Testis (tissue), 2 donors: ENCODE measurements at regions not wholly inside any gene's neighbourhood (a gene's known extent, or its start where the extent isn't known, plus 50 kb on each side); places are given as distances from the start of the nearest gene placed in this dataset.

Experiments
- DNase-seq: peaks from one replicate; pipeline ENCODE4 v3.0.0-alpha.2; 2019
- H3K27ac ChIP-seq, 2 donors: fragments of 200-600 bp; sonication (generic); one replicate each; pipeline ENCODE4 v1.5.1; 2019
- H3K27me3 ChIP-seq: fragments of 200-600 bp; sonication (generic); one replicate; pipeline ENCODE4 v1.5.1; 2019
- H3K36me3 ChIP-seq: fragments of 200-600 bp; sonication (generic); one replicate; pipeline ENCODE4 v1.5.1; 2017; ENCODE audit warnings: low read depth; ENCODE audit errors: missing control alignments
- H3K4me1 ChIP-seq: fragments of 200-600 bp; sonication (generic); one replicate; pipeline ENCODE4 v1.5.1; 2019
- H3K4me3 ChIP-seq, 2 donors: fragments of 200-600 bp; sonication (generic); one replicate each; pipeline ENCODE4 v1.5.1; 2017 to 2019
- H3K9me3 ChIP-seq: fragments of 200-600 bp; sonication (generic); one replicate; pipeline ENCODE4 v1.5.1; 2017
- POLR2A ChIP-seq: fragments of 450-650 bp; IDR thresholded peaks from one replicate; pipeline ENCODE4 v1.6.1; 2017; ENCODE audit warnings: antibody characterized with exemption, mild to moderate bottlenecking, moderate library complexity
- WGBS, 2 donors: methylation state at CpG; one replicate each; pipeline ENCODE4 v1.1.5; 2018; 5-methylcytosine and 5-hydroxymethylcytosine counted together
- intact Hi-C: fragments of 100-400 bp; cut with DNase I; formaldehyde crosslinking; loops from one replicate; pipeline ENCODE4 v1.15.1; 2023; ENCODE audit warnings: low total_unique reads
- TF ChIP-seq, protein P1 (sequence below), 3 experiments: fragments of 450-650 bp in 2 of 3; fragments of 200-600 bp in 1 of 3; sonication (generic) in 1 of 3; IDR thresholded peaks; one replicate each; pipeline ENCODE4 v1.5.1; 2016 to 2019; ENCODE audit warnings: antibody characterized with exemption in 3 of 3, mild to moderate bottlenecking in 2 of 3, moderate library complexity in 1 of 3

DNA sequence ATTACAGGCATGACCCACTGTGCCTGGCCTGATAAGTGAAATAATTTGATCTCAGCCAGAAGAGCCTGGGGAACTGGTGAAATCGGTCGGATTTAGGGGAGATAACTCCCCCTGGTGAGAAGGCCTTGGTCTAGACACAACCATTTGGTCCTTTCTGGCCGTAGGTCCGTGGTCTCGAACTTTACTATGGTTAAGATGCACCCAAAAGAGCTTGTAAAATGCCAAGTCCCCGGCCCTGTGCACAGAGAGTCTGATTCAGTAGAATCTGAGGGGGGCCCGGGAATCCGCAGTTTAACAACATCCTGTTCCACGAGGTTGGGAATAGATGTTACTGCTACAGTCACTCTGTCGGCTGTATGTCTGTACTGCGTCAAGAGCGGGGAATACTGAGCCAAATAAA is 140.7 kb downstream of the C9orf50 start:
- WGBS, 2 donors, result 57 to 59% methylated on average over 10 to 12 of the region's 12 CpGs
- intact Hi-C loops, result loop anchor here (10.0 kb wide), 1 partner anchor 335 kb away; no protein-coding TSS in a partner anchor

DNA sequence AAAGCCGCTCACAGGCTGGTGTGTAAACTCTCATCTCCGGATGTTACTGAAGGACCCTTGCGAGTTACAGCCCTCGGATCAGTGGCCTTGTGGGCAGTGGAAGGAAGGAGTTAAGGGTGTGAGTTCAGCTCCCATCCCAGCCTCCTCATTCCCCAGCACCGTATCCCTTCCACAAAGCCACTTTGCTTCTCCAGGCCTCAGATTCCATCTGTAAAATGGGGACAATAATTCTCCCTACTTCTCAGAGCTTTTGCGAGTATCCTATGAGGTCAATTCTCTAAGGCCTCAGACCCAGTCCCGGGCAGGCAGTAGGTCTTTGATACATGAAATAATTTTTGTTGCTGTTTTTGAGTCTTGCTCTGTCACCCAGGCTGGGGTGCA is 141.3 kb downstream of the C9orf50 start:
- H3K4me1 ChIP-seq, result peaks cover 62% of the 10 kb centered on the region
- no peak for DNase-seq
- TF ChIP-seq, protein P1, sequence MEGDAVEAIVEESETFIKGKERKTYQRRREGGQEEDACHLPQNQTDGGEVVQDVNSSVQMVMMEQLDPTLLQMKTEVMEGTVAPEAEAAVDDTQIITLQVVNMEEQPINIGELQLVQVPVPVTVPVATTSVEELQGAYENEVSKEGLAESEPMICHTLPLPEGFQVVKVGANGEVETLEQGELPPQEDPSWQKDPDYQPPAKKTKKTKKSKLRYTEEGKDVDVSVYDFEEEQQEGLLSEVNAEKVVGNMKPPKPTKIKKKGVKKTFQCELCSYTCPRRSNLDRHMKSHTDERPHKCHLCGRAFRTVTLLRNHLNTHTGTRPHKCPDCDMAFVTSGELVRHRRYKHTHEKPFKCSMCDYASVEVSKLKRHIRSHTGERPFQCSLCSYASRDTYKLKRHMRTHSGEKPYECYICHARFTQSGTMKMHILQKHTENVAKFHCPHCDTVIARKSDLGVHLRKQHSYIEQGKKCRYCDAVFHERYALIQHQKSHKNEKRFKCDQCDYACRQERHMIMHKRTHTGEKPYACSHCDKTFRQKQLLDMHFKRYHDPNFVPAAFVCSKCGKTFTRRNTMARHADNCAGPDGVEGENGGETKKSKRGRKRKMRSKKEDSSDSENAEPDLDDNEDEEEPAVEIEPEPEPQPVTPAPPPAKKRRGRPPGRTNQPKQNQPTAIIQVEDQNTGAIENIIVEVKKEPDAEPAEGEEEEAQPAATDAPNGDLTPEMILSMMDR (IDR thresholded peaks at IDR 0.05), result no peak
- TF ChIP-seq POLR2A, result no peak

More for the DNA sequence above, 140.7 kb downstream of the C9orf50 start:
- Histone ChIP-seq H3K27me3 (no peaks in the 10 kb centered on the region), H3K4me3 (no peak overlapping the region), H3K27ac (peak overlapping the region; percentile 97 to 99), H3K36me3 (no peaks in the 10 kb centered on the region), H3K9me3 (no peaks in the 10 kb centered on the region), H3K4me1 (peaks cover 65% of the 10 kb centered on the region)
- DNase-seq, result no peak
- TF ChIP-seq POLR2A, result no peak
- TF ChIP-seq, protein P1 (IDR thresholded peaks at IDR 0.05), result no peak

DNA sequence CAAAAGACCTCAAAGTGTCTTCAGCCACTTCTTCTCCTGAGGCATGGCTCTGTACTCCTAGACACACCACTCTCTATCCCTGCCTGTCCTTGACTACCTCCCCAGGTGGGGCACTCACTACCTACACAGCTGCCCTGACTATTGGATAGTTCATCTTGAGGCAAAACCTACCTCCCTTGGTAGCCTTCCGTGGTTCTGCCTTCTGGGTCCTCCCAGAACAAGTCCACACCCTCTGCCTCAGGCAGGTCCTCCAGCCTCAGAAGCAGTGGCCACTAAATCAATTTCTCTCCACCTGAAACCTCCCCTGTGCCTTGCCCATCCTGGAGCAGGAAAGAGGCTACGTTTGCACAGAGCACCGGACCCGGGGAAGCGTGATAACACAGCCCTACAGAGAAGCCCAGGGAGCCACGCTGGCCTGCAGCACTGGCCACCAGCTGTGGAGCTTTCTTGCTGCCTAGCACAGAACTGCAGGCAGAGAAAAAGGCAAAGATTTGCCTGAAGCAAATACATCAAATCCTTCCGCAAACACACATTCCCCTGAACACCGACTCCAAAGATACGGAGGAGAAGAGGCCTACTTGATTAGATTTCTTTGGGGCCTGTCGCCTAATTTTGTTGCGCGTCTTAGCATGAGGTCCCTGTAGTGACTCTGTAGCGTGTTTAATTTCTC is 141.8 kb downstream of the C9orf50 start:
- no peaks in the 10 kb centered on the region for H3K9me3 ChIP-seq
- TF ChIP-seq, protein P1 (IDR thresholded peaks at IDR 0.05), result no peak
- no peak overlapping the region for H3K4me3 ChIP-seq
- peaks cover 62% of the 10 kb centered on the region for H3K4me1 ChIP-seq
- intact Hi-C loops, result no loop called here
- DNase-seq, result no peak
- peak overlapping the region; percentile 97 to 99 for H3K27ac ChIP-seq
- H3K36me3 ChIP-seq, result no peaks in the 10 kb centered on the region
- no peaks in the 10 kb centered on the region for H3K27me3 ChIP-seq
- 56 to 66% methylated on average over 13 of the region's 13 CpGs for WGBS, 2 donors

More for the DNA sequence above, 141.3 kb downstream of the C9orf50 start:
- intact Hi-C loops, result loop anchor here (10.0 kb wide), 1 partner anchor 335 kb away; no protein-coding TSS in a partner anchor
- H3K27ac ChIP-seq, result peak overlapping the region; percentile 97 to 99
- no peaks in the 10 kb centered on the region for H3K36me3 ChIP-seq
- 65 to 71% methylated on average over 7 of the region's 7 CpGs for WGBS, 2 donors
- H3K4me3 ChIP-seq, result no peak overlapping the region
- H3K27me3 ChIP-seq, result no peaks in the 10 kb centered on the region
- H3K9me3 ChIP-seq, result no peaks in the 10 kb centered on the region

DNA sequence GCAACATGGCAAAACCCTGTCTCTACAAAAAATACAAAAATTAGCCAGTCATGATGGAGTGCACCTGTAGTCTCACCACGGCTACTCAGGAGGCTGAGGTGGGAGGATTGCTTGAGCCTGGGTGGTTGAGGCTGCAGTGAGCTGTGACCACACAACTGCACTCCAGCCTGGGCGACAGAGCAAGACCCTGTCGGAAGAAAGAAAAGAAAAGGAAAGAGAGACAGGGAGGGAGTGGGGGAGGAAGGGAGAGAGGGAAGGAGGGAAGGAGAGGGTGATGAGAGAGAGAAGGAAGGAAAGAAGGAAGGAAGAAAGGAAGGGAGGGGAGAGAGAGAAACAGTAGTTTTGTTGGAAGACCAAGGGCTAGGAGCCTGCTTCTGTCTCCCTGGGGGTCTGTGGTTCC is 142.4 kb downstream of the C9orf50 start:
- H3K27ac ChIP-seq, result peak overlapping the region; percentile 33 to 99
- H3K27me3 ChIP-seq, result no peaks in the 10 kb centered on the region
- TF ChIP-seq, protein P1 (IDR thresholded peaks at IDR 0.05), result no peak
- no peak for TF ChIP-seq POLR2A
- no peak overlapping the region for H3K4me3 ChIP-seq
- 91 to 92% methylated on average over 3 of the region's 3 CpGs for WGBS, 2 donors
- intact Hi-C loops, result no loop called here
- H3K36me3 ChIP-seq, result no peaks in the 10 kb centered on the region
- no peak for DNase-seq
- peaks cover 62% of the 10 kb centered on the region for H3K4me1 ChIP-seq
- H3K9me3 ChIP-seq, result no peaks in the 10 kb centered on the region
